GM19035 (cell line): ENCODE measurements at regions not wholly inside any gene's neighbourhood (a gene's known extent, or its start where the extent isn't known, plus 50 kb on each side); places are given as distances from the start of the nearest gene placed in this dataset.

Experiments
- ATAC-seq: cut with Tn5 transposase; IDR thresholded peaks from one replicate; pipeline ENCODE4 v1.9.1; 2021; ENCODE audit not compliant: unreplicated experiment

DNA sequence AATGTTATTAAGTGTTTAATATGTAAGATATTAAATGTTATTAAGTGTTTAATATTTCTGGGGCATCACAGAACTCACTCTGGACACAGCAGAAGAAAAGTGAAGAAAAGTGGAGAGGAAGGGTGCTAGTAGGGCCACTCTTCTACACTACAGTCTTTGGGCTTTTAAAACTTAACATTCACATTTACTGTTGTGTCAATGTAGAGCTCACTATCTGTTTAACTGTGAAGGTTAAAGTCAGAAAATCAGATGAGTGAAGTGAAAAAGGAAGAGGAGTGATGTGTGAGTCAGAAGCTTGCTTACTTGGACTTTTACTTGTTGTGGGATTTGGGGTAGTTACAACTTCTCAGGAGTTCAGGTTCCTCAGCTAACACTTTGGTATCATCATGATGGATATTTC lies 145.3 kb upstream of the DNAJC19 start:
- ATAC-seq, result no peak

- no peak for ATAC-seq
Observed at GRCh38 chr3:181133832-181134231, 144.3 kb upstream of the DNAJC19 start.

- no peak for ATAC-seq
Observed at GRCh38 chr3:181105646-181106045, 116.1 kb upstream of the DNAJC19 start.

- ATAC-seq, result no peak
Observed at GRCh38 chr3:181103605-181104004, 114.1 kb upstream of the DNAJC19 start.

DNA sequence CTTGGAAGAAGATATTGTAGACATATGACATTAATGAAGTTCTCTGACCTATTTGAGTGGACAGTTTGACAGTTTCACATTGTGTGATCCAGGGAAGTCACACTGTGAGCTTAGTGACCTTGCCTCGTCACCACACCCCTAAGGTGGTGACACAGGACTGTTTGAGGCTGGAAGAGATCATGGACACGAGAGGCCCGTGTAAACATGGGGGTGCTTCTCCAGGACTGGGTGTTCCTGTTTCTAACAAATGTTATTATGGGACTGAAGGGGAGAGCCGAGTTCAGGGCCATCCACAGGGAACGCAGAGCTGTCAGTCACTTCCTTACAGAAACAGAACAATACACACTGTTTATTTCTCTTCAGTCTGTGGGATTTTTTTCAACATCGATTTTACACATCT lies 96.5 kb upstream of the DNAJC19 start:
- no peak for ATAC-seq

DNA sequence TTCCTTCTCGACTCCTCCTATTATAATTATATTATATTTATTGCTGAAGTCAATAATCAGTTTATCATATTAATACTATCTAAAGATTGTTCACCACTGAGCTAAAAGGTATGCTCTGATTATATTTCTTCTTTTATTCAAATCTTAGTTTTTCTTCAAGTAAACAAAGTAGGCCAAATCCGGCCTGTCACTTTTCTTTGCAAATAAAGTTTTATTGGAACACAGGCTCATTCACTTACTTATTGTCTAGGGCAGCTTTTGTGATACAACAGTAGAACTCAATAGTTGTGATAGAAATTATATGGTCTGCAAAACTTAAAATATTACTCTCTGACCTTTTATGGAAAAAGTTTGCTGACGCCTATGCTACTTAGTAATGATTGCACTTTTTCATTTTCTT lies 92.4 kb upstream of the DNAJC19 start:
- no peak for ATAC-seq

DNA sequence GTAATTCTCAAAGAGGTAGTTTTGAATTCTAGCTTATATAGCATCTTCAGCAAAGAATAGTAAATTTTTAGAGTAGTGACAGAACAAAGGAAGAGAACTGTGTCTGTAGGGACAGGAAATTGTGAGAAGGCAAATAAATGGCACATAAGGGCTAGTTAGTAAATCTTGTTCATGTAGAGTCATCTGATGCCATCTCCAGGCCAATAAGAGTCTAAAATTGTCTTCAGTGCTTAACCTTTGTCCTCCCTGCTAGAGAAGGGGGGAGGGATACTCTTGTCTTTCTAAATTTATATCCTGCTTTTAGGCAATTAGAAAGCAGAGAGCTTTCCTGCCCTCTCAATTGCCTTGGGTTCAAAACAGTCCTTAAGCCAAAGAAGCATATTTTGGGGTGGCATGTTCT lies 87.0 kb upstream of the DNAJC19 start:
- ATAC-seq, result no peak

DNA sequence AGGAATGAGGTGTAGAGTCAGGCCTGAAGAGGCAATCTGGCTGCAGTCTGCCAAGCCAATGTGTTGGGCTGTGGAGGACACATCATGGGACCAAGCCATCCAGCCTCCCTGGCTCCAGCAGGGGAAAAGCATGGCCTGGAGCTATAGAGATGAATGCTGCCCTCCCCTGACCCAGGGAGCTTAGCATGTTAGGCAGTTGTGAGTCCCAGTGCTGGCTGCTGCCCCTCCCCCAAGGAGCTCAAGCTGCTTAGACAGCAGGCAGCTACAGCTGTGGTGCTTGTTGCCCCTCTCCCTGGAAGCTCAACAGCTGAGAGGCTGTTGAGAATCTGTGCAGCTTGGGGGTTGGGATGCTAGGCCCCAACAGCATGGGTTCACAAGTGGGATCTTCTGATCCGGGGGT lies 85.6 kb upstream of the DNAJC19 start:
- ATAC-seq, result no peak

DNA sequence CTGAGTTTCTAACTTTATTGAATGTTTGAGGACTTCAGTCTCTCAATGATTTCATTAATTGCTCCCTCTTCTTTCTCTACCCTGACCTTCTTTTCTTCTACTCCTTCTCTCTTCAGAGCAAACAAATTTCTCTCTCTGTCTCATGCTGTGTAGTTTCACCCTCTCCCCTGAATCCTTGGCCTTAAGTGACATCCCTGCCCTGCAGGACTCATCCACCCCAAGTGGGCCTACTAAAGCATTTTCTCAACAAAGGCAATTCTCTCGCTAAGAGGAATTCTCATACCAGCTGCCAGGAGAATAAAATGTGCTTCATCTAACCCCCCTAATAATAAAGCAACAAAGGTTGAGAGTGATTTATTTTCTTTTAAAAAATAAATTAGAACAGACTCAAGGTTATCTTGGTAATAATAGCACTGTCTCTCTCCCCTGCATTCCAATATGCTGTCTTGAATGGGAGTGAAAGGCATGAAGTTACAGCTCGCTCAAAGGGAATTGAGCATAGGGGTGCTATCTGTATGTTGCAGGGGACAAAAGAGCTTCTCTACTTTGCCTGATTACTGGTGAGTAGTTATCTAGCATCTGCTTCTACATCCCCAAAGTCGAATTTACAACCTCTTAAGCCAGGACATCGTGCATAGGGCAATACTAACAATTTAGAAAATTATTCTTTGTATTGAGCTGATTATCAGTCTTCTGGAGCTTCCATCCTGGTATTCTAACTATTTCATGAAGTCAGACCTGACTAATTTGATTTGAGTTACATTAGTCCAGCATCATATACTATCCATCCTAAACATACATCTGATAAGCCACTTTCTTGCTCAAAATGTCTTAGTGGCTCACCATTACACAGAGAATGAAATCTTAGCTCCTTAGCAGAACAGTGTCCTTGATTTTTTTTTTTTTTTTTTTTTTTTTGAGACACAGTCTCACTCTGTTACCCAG lies 76.9 kb upstream of the DNAJC19 start:
- ATAC-seq, result no peak

- ATAC-seq, result no peak
Observed at GRCh38 chr3:181056136-181056732, 66.7 kb upstream of the DNAJC19 start.

GRCh38 chr3:181054538-181054937 lies 65.0 kb upstream of the DNAJC19 start:
- no peak for ATAC-seq

- ATAC-seq, result no peak
Observed at GRCh38 chr3:181052256-181052655, 62.7 kb upstream of the DNAJC19 start.

DNA sequence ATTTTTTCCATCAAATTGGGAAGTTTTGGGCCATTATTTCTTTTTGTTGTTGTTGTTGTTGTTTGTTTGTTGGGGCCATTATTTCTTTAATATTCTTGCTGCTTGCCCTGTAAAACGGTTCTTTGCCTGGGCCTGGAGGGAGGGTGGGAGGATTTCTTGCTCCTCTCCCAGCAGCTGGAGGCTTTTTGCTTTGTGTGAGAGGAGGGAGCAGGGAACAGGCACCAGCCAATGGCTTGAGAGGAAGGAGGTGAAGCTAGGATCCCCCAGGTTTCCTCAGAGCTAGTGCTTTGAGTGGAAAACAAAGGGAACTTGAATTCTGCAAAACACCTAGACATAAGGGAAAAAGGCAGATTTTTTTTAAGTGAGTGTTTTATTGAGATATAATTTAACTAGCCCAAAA lies 61.2 kb upstream of the DNAJC19 start:
- no peak for ATAC-seq

DNA sequence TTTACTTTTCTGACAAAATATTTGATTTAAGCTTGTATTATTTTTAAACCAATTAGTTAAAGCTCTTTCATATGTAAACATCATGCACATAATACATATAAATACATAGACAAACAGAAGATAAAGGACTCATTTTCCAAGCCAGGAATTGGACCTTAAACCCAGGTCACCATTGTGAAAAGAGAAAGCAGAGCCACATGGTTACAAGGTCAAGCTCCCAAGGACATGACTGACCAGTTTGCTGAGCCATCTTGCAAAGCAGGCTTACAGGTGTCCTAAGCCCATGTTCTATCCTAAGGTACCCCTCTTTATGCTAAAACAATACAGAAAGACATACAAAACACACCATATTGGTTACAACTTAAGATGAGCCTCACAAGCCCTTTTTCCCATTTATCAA lies 50.5 kb upstream of the DNAJC19 start:
- ATAC-seq, result no peak
